ENCODE measurements at regions not wholly inside any gene's neighbourhood (a gene's known extent, or its start where the extent isn't known, plus 50 kb on each side); places are given as distances from the start of the nearest gene placed in this dataset.

DNA sequence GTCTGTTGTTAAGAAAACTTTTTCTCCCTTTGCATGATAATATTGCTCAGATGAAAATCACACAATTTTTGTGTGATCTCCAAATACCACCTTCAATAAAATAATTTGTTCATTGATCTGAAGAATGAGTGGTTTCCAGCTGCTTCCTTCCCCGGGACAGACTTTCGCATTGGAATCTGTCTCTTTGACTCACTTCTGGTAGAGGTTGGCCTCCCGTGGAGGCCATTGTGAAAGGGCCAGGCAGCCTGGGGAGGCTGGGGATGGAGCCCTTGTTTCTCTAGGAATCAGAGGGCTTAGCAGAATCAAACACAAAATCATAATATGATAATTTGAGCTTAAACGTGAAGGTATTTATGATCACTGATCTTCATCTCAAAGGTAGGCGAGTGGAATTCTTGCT is 135.0 kb upstream of the ZNF536 start (continued):
- TF ChIP-seq, protein P1, sequence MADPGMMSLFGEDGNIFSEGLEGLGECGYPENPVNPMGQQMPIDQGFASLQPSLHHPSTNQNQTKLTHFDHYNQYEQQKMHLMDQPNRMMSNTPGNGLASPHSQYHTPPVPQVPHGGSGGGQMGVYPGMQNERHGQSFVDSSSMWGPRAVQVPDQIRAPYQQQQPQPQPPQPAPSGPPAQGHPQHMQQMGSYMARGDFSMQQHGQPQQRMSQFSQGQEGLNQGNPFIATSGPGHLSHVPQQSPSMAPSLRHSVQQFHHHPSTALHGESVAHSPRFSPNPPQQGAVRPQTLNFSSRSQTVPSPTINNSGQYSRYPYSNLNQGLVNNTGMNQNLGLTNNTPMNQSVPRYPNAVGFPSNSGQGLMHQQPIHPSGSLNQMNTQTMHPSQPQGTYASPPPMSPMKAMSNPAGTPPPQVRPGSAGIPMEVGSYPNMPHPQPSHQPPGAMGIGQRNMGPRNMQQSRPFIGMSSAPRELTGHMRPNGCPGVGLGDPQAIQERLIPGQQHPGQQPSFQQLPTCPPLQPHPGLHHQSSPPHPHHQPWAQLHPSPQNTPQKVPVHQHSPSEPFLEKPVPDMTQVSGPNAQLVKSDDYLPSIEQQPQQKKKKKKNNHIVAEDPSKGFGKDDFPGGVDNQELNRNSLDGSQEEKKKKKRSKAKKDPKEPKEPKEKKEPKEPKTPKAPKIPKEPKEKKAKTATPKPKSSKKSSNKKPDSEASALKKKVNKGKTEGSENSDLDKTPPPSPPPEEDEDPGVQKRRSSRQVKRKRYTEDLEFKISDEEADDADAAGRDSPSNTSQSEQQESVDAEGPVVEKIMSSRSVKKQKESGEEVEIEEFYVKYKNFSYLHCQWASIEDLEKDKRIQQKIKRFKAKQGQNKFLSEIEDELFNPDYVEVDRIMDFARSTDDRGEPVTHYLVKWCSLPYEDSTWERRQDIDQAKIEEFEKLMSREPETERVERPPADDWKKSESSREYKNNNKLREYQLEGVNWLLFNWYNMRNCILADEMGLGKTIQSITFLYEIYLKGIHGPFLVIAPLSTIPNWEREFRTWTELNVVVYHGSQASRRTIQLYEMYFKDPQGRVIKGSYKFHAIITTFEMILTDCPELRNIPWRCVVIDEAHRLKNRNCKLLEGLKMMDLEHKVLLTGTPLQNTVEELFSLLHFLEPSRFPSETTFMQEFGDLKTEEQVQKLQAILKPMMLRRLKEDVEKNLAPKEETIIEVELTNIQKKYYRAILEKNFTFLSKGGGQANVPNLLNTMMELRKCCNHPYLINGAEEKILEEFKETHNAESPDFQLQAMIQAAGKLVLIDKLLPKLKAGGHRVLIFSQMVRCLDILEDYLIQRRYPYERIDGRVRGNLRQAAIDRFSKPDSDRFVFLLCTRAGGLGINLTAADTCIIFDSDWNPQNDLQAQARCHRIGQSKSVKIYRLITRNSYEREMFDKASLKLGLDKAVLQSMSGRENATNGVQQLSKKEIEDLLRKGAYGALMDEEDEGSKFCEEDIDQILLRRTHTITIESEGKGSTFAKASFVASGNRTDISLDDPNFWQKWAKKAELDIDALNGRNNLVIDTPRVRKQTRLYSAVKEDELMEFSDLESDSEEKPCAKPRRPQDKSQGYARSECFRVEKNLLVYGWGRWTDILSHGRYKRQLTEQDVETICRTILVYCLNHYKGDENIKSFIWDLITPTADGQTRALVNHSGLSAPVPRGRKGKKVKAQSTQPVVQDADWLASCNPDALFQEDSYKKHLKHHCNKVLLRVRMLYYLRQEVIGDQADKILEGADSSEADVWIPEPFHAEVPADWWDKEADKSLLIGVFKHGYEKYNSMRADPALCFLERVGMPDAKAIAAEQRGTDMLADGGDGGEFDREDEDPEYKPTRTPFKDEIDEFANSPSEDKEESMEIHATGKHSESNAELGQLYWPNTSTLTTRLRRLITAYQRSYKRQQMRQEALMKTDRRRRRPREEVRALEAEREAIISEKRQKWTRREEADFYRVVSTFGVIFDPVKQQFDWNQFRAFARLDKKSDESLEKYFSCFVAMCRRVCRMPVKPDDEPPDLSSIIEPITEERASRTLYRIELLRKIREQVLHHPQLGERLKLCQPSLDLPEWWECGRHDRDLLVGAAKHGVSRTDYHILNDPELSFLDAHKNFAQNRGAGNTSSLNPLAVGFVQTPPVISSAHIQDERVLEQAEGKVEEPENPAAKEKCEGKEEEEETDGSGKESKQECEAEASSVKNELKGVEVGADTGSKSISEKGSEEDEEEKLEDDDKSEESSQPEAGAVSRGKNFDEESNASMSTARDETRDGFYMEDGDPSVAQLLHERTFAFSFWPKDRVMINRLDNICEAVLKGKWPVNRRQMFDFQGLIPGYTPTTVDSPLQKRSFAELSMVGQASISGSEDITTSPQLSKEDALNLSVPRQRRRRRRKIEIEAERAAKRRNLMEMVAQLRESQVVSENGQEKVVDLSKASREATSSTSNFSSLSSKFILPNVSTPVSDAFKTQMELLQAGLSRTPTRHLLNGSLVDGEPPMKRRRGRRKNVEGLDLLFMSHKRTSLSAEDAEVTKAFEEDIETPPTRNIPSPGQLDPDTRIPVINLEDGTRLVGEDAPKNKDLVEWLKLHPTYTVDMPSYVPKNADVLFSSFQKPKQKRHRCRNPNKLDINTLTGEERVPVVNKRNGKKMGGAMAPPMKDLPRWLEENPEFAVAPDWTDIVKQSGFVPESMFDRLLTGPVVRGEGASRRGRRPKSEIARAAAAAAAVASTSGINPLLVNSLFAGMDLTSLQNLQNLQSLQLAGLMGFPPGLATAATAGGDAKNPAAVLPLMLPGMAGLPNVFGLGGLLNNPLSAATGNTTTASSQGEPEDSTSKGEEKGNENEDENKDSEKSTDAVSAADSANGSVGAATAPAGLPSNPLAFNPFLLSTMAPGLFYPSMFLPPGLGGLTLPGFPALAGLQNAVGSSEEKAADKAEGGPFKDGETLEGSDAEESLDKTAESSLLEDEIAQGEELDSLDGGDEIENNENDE (IDR thresholded peaks at IDR 0.05; ENCODE audit: insufficient replicate concordance, low read length), result no peak
- no peak for TF ChIP-seq CHD2 (IDR thresholded peaks at IDR 0.05; ENCODE audit: low read length)
- no peak for TF ChIP-seq NANOG (IDR thresholded peaks at IDR 0.05; ENCODE audit: insufficient read depth, low read depth, low read length, poor library complexity, severe bottlenecking)
- TF ChIP-seq SIN3A (conservative IDR thresholded peaks at IDR 0.05 in 1 of 2, IDR thresholded peaks at IDR 0.05 in 1 of 2; ENCODE audit: low read depth in 1 of 2, low read length in 2 of 2), result no peak

All from H1 (cell line).